ENCODE measurements at regions not wholly inside any gene's neighbourhood (a gene's known extent, or its start where the extent isn't known, plus 50 kb on each side); places are given as distances from the start of the nearest gene placed in this dataset.

GRCh38 chr6:72500669-72501068, 121.2 kb upstream of the KCNQ5 start:
- TF ChIP-seq FOXM1 (IDR thresholded peaks at IDR 0.05; ENCODE audit: borderline replicate concordance): no peak
- TF ChIP-seq NFRKB (IDR thresholded peaks at IDR 0.05): no peak
- TF ChIP-seq SUZ12 (IDR thresholded peaks at IDR 0.05): no peak
- no peak for TF ChIP-seq BHLHE40 (IDR thresholded peaks at IDR 0.05; ENCODE audit: borderline replicate concordance)
- TF ChIP-seq TARDBP (IDR thresholded peaks at IDR 0.05): no peak
- no peak for TF ChIP-seq SP1 (IDR thresholded peaks at IDR 0.05)
- no peak for TF ChIP-seq ZNF384 (IDR thresholded peaks at IDR 0.05)
- TF ChIP-seq FOXK2 (IDR thresholded peaks at IDR 0.05): no peak
- TF ChIP-seq HDGF (IDR thresholded peaks at IDR 0.05; ENCODE audit: borderline replicate concordance): no peak
- TF ChIP-seq PKNOX1 (IDR thresholded peaks at IDR 0.05): no peak
- no peak for TF ChIP-seq ARNT (IDR thresholded peaks at IDR 0.05)
- TF ChIP-seq LEF1 (IDR thresholded peaks at IDR 0.05; ENCODE audit: borderline replicate concordance): no peak
- no peak for TF ChIP-seq FOXA1 (IDR thresholded peaks at IDR 0.05)
